Fibroblast of villous mesenchyme (primary cell): ENCODE measurements at regions not wholly inside any gene's neighbourhood (a gene's known extent, or its start where the extent isn't known, plus 50 kb on each side); places are given as distances from the start of the nearest gene placed in this dataset.

ENCODE experiments used
- DNase-seq: peaks from one replicate; pipeline ENCODE4 v3.0.0-alpha.2; 2010; ENCODE audit warnings: low read depth
- H3K4me3 ChIP-seq: 2 replicates; pipeline ENCODE4 v1.5.1; 2011; ENCODE audit warnings: low read depth, mild to moderate bottlenecking, low read length
- TF ChIP-seq, protein P1 (sequence below): IDR thresholded peaks from 2 replicates; pipeline ENCODE4 v1.5.1; 2012; ENCODE audit warnings: low read depth, mild to moderate bottlenecking, low read length; ENCODE audit not compliant: insufficient read depth

DNA sequence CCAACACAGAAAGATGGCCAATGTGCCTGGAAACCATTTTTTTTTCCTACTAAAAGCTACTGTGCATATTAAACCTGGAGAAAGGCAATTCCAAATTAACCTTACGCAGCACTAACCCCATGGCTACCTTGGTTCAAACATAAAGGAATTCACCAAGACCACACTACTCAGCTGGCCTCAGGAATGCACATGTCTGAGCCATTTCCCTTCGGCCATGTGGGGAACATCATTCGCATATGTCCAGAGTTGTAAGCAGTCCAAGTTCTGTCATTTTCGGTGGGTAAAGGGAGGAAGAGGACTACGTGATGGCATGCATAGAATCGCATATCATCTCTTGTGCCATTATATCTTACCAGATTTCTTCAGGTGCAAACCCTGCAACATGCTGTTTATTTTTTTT lies 175.4 kb downstream of the NTMT2 start:
- TF ChIP-seq, protein P1, sequence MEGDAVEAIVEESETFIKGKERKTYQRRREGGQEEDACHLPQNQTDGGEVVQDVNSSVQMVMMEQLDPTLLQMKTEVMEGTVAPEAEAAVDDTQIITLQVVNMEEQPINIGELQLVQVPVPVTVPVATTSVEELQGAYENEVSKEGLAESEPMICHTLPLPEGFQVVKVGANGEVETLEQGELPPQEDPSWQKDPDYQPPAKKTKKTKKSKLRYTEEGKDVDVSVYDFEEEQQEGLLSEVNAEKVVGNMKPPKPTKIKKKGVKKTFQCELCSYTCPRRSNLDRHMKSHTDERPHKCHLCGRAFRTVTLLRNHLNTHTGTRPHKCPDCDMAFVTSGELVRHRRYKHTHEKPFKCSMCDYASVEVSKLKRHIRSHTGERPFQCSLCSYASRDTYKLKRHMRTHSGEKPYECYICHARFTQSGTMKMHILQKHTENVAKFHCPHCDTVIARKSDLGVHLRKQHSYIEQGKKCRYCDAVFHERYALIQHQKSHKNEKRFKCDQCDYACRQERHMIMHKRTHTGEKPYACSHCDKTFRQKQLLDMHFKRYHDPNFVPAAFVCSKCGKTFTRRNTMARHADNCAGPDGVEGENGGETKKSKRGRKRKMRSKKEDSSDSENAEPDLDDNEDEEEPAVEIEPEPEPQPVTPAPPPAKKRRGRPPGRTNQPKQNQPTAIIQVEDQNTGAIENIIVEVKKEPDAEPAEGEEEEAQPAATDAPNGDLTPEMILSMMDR, result no peak

DNA sequence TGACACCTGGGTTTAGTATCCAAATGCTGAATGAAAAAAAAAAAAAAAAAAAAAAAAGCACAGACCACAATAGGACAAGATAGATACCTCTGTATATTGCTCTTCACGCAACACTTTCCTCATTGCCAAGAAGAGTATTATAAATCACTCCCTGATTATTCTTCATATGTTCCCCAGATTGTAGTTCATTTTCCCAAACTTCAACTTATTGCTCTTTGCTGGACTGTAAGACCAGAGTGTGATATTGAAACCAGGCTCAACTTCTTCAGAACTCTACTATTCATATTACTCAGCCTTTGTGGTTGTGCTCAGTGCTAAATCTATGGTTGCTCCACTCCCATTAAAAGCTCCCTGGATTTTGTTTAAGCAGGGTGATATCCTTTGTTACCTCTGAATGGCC lies 180.4 kb downstream of the NTMT2 start:
- no peak for DNase-seq
- H3K4me3 ChIP-seq, result no peak overlapping the region
- TF ChIP-seq, protein P1, result no peak

More for the DNA sequence above, 175.4 kb downstream of the NTMT2 start:
- peak; percentile 18 for DNase-seq
- no peak overlapping the region for H3K4me3 ChIP-seq

DNA sequence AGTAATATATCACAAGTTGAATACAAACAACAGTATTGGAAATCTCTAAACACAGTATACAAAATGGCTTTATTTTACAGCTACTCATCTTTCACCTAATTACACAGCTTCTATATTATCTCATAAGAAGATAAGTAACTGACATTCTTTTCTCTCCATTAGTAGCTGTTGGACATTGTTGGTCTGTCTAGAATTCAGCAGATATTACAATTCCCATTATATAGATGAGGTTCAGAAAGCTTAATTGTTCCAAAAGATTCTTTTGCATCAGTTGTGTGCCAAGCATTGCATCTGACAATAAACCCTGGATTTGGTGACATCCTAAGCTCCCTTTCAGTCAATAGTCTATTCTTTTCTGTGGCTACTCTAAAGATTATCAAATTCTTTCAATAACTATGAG lies 187.0 kb downstream of the NTMT2 start:
- no peak for DNase-seq
- H3K4me3 ChIP-seq, result no peak overlapping the region
- TF ChIP-seq, protein P1, result no peak

DNA sequence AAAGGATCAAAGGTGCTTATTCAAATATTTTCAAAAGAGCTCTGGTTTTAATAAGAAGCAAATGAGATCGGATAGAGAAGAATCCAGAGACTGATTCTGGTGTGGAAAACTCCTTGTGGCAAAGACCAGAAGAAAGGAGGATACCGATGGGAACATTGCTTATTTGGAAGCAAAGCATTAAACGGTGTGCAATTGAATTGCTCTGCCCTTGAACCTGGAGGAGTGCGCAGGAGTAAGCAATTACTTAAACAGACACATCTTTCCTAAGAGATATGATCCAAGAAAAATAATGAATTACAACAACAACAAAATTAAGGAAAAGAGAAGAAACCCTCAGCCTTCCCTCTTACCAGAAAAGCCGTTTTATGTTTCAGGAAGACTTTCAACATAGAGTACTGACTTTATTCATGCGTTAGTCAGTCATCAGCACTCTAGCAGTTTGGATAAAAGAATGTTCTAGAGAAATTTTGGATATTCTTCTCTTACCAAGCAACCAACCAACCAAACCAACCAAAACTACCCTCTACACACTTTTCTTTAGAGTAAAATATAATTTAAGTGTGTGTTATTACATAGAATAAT lies 191.7 kb downstream of the NTMT2 start:
- TF ChIP-seq, protein P1, result no peak
- peak; percentile 29 for DNase-seq

DNA sequence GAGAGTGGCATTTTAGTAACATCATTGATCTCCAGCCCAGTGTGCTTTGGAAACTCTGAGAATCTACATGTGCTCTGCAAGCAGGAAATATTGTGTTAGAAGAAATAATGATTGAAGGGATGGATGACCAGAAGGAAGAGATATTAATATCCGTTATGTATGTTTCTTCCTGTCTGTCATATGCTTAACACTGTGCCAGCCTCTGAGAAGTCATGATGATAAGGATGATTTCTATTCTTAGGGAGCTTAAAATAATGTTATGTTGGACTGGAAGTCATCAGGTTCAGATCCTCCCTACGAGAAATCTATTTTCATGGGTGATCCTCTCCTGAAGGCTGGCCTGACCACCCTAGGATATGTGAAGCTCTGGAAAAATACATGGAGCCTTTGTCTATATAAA lies 192.4 kb upstream of the GORAB start:
- H3K4me3 ChIP-seq, result no peak overlapping the region
- no peak for DNase-seq
- TF ChIP-seq, protein P1, result no peak

More for the DNA sequence above, 191.7 kb downstream of the NTMT2 start:
- no peak overlapping the region for H3K4me3 ChIP-seq

DNA sequence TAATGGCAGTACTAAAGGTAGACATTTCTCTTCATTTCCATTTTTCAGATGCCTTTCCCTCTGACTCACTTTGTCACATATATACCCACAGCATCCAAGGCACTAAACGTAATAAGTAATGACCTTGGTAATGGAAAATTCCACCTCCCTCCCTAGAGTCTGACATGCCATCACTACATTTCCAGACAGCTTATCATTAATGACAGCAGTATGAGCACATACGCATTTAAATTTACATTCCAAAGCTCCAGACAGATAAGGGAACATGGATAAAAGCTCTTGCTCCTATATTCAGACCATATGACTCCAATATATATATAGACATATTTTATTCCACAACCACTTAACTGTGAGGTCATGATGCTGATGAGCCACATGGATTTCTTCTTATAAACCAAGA lies 191.7 kb upstream of the GORAB start:
- H3K4me3 ChIP-seq, result no peak overlapping the region
- DNase-seq, result peak; percentile 2
- TF ChIP-seq, protein P1, result no peak

DNA sequence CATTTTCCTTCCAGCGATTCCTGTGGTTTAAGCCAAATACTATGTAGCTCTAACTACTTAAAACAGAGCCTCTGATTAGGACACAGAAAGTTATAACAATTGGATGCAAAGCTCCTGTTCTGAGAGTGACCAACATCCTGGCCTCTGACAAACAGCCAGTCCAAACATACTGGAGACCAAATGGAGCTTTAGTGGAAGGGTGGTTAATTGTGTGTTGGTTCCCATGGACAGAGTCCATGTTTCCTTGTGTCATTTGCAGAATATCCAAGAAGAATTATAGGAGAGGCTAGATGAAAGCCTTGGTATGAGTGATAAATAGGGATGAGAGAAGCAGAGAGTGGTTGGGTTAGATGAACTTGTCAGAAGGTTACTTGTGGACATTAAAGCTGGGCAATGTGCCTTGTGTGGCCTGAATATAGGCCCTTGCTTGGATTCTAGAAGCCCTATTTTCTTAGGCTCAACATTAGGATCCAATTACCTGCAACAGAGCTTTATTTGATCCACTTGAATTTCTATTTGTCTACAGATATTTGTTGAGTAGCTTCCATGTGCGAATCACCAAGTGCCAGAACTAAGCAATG lies 180.5 kb upstream of the GORAB start:
- no peak for DNase-seq

More for the DNA sequence above, 180.5 kb upstream of the GORAB start:
- no peak overlapping the region for H3K4me3 ChIP-seq
- TF ChIP-seq, protein P1, result no peak
